Gastroesophageal sphincter (tissue), 4 donors: ENCODE measurements at regions not wholly inside any gene's neighbourhood (a gene's known extent, or its start where the extent isn't known, plus 50 kb on each side); places are given as distances from the start of the nearest gene placed in this dataset.

Experiments
- ATAC-seq: fragments of 150-250 bp; one replicate; pipeline ENCODE4 v1.9.1; 2016; ENCODE audit warnings: mild to moderate bottlenecking, moderate library complexity
- H3K27ac ChIP-seq, 4 donors: fragments of 200-600 bp; sonication (generic) in 3 of 4; 1 replicate in 3 of 4; 2 replicates in 1 of 4; pipeline ENCODE4 v1.5.1; 2016 to 2019
- H3K27me3 ChIP-seq: fragments of 200-600 bp; sonication (generic); one replicate; pipeline ENCODE4 v1.5.1; 2019
- H3K36me3 ChIP-seq, 2 donors: fragments of 200-600 bp; sonication (generic); one replicate each; pipeline ENCODE4 v1.5.1; 2019; ENCODE audit warnings: control low read depth in 1 of 2
- H3K4me1 ChIP-seq, 3 donors: fragments of 200-600 bp; sonication (generic); 1 replicate in 2 of 3; 2 replicates in 1 of 3; pipeline ENCODE4 v1.5.1; 2016 to 2019; ENCODE audit warnings: control low read depth in 2 of 3
- H3K4me3 ChIP-seq, 2 donors: fragments of 200-600 bp; sonication (generic); one replicate each; pipeline ENCODE4 v1.5.1; 2019; ENCODE audit warnings: mild to moderate bottlenecking in 1 of 2, moderate library complexity in 1 of 2
- H3K9me3 ChIP-seq, 3 donors: fragments of 200-600 bp; sonication (generic); one replicate each; pipeline ENCODE4 v1.5.1; 2017 to 2019; ENCODE audit warnings: control low read depth in 2 of 3
- EP300 ChIP-seq: sonication (generic); formaldehyde crosslinking; IDR thresholded peaks from one replicate; pipeline ENCODE4 v1.6.1; 2017; ENCODE audit warnings: antibody characterized with exemption, mild to moderate bottlenecking
- POLR2A ChIP-seq, 2 donors: fragments of 450-650 bp; IDR thresholded peaks; one replicate each; pipeline ENCODE4 v1.6.1; 2017; ENCODE audit warnings: antibody characterized with exemption in 2 of 2, mild to moderate bottlenecking in 2 of 2, moderate library complexity in 1 of 2
- POLR2AphosphoS5 ChIP-seq: sonication (generic); formaldehyde crosslinking; IDR thresholded peaks from one replicate; pipeline ENCODE4 v1.6.1; 2017; ENCODE audit warnings: antibody characterized with exemption
- WGBS, 2 donors: methylation state at CpG; one replicate each; pipeline ENCODE4 v1.1.5; 2018; ENCODE audit warnings: low coverage in 1 of 2; 5-methylcytosine and 5-hydroxymethylcytosine counted together
- TF ChIP-seq, protein P1 (sequence below), 4 experiments: fragments of 200-600 bp in 2 of 4; fragments of 450-650 bp in 2 of 4; sonication (generic) in 1 of 4; IDR thresholded peaks; one replicate each; pipeline ENCODE4 v1.5.1; 2017 to 2019; ENCODE audit warnings: antibody characterized with exemption in 4 of 4, mild to moderate bottlenecking in 2 of 4, moderate library complexity in 2 of 4

DNA sequence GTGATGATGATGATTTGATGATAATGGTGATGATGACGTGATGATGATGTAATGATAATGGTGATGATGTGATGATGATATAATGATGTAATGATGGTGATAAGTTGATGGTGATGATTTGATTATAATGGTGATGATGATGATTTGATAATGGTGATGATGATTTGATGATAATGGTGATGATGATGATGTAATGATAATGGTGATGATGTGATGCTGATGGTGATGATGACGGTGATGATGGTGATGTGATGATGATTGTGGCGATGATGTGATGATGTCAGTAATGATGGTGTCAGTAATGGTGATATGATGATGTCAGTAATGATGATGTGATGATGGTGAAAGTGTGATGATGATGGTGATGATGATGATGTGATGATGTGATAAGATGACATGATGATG is 613.4 kb downstream of the AACS start:
- Histone ChIP-seq H3K9me3 (no peaks in the 10 kb centered on the region), H3K4me3 (no peak overlapping the region), H3K4me1 (no peaks in the 10 kb centered on the region), H3K27ac (no peak overlapping the region), H3K36me3 (no peaks in the 10 kb centered on the region), H3K27me3 (peaks cover 4% of the 10 kb centered on the region)
- TF ChIP-seq POLR2AphosphoS5 (no peak), POLR2A (IDR thresholded peaks at IDR 0.05) (no peak), EP300 (no peak)
- 64 to 71% methylated on average over 3 of the region's 3 CpGs for WGBS, 2 donors
- ATAC-seq: no peak

DNA sequence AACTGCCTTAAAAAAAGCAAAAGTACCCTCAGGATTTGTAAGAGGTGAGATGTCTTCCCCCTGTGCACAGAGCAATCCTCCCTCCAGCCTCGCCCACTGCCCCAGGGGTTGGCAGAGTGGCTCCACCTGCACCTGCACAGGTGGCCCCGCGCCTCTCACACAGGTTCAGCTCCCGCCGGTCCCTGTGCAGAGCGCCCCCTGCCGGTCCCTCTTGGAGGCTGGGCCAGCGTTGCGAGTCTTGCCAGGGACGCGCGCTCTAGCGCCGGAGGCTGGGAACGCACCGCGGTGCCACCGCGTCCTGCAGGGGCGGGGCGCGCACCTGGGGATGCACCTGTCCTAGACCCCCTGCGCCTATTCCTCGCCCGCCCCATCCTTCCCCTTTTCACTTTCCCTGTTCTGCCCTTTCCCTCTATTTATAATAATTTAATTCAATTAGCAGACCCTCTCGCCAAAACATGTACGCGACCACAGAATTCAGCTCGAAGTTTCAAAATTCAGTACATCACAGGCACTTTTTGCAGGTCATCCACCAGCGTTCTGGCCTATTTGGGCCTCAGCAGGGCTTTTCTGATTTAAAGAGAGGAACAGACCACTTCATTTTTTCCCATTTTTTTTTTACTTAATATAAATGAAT is 618.6 kb downstream of the AACS start:
- WGBS, 2 donors: 9 to 46% methylated on average over 7 to 20 of the region's 30 CpGs
- no peak overlapping the region for H3K27ac ChIP-seq
- no peaks in the 10 kb centered on the region for H3K36me3 ChIP-seq
- ATAC-seq: no peak
- H3K27me3 ChIP-seq: peaks cover 46% of the 10 kb centered on the region
- TF ChIP-seq, protein P1, sequence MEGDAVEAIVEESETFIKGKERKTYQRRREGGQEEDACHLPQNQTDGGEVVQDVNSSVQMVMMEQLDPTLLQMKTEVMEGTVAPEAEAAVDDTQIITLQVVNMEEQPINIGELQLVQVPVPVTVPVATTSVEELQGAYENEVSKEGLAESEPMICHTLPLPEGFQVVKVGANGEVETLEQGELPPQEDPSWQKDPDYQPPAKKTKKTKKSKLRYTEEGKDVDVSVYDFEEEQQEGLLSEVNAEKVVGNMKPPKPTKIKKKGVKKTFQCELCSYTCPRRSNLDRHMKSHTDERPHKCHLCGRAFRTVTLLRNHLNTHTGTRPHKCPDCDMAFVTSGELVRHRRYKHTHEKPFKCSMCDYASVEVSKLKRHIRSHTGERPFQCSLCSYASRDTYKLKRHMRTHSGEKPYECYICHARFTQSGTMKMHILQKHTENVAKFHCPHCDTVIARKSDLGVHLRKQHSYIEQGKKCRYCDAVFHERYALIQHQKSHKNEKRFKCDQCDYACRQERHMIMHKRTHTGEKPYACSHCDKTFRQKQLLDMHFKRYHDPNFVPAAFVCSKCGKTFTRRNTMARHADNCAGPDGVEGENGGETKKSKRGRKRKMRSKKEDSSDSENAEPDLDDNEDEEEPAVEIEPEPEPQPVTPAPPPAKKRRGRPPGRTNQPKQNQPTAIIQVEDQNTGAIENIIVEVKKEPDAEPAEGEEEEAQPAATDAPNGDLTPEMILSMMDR (IDR thresholded peaks at IDR 0.05): peak in 1 of 4 experiments; percentile 29
- no peak for TF ChIP-seq EP300
- no peaks in the 10 kb centered on the region for H3K4me1 ChIP-seq
- H3K9me3 ChIP-seq: no peaks in the 10 kb centered on the region
- no peak overlapping the region for H3K4me3 ChIP-seq

- H3K27me3 ChIP-seq: peaks cover 50% of the 10 kb centered on the region
Measured at GRCh38 chr12:125684968-125685790, 619.9 kb downstream of the AACS start.

GRCh38 chr12:125685915-125686314 is 620.7 kb downstream of the AACS start:
- H3K9me3 ChIP-seq: no peaks in the 10 kb centered on the region
- H3K27me3 ChIP-seq: peaks cover 50% of the 10 kb centered on the region
- ATAC-seq: peak; percentile 31
- TF ChIP-seq EP300 (no peak), POLR2AphosphoS5 (no peak), POLR2A (IDR thresholded peaks at IDR 0.05) (no peak)
- TF ChIP-seq, protein P1 (IDR thresholded peaks at IDR 0.05): no peak
- H3K36me3 ChIP-seq: no peaks in the 10 kb centered on the region
- no peak overlapping the region for H3K27ac ChIP-seq
- no peaks in the 10 kb centered on the region for H3K4me1 ChIP-seq
- WGBS, 2 donors: 26 to 58% methylated on average over 2 to 3 of the region's 3 CpGs
- no peak overlapping the region for H3K4me3 ChIP-seq

More at GRCh38 chr12:125684968-125685790, 619.9 kb downstream of the AACS start:
- WGBS, 2 donors: 60 to 89% methylated on average over 2 to 17 of the region's 17 CpGs
- H3K4me1 ChIP-seq: no peaks in the 10 kb centered on the region
- TF ChIP-seq POLR2A (IDR thresholded peaks at IDR 0.05) (no peak), POLR2AphosphoS5 (no peak), EP300 (no peak)
- TF ChIP-seq, protein P1 (IDR thresholded peaks at IDR 0.05): no peak
- no peaks in the 10 kb centered on the region for H3K9me3 ChIP-seq
- H3K27ac ChIP-seq: no peak overlapping the region
- no peak for ATAC-seq
- H3K36me3 ChIP-seq: no peaks in the 10 kb centered on the region
- no peak overlapping the region for H3K4me3 ChIP-seq

DNA sequence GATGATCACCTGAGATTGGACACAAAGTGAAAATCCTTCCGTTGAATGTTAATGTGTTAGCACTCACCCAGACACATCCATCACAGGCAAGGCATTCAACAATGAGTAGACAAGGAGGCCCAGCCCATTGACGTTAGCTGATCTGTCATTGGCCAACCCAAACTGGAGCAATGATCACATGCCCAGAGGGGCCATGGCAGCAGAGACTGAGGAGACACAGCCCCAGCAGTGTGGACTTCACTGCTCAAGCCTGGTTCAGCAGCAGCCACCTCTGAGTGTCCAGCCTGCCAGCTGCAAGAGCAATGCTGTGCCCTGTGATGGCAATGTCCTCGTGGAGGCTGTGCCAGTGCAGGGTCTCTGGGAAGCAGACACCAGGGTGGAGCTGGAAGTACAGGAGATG is 622.2 kb downstream of the AACS start:
- Histone ChIP-seq H3K27me3 (peaks cover 50% of the 10 kb centered on the region), H3K4me1 (no peaks in the 10 kb centered on the region), H3K36me3 (no peaks in the 10 kb centered on the region), H3K9me3 (no peaks in the 10 kb centered on the region), H3K27ac (no peak overlapping the region), H3K4me3 (no peak overlapping the region)
- 89% methylated on average over 2 of the region's 3 CpGs; no CpG with 5 or more reads in 1 of the 2 donors for WGBS, 2 donors
- TF ChIP-seq, protein P1 (IDR thresholded peaks at IDR 0.05): no peak
- no peak for TF ChIP-seq POLR2AphosphoS5
- TF ChIP-seq POLR2A (IDR thresholded peaks at IDR 0.05): no peak
- TF ChIP-seq EP300: no peak
- ATAC-seq: no peak
